Tibial nerve (tissue), 4 donors: ENCODE measurements at regions not wholly inside any gene's neighbourhood (a gene's known extent, or its start where the extent isn't known, plus 50 kb on each side); places are given as distances from the start of the nearest gene placed in this dataset.

Source experiments
- CTCF ChIP-seq, 5 experiments: fragments of 200-600 bp in 3 of 5; fragments of 450-650 bp in 2 of 5; sonication (generic) in 3 of 5; IDR thresholded peaks; one replicate each; pipeline ENCODE4 v1.5.1; 2016 to 2019; ENCODE audit warnings: antibody characterized with exemption in 5 of 5, mild to moderate bottlenecking in 3 of 5, moderate library complexity in 2 of 5
- EP300 ChIP-seq, 2 donors: sonication (generic); formaldehyde crosslinking; IDR thresholded peaks; one replicate each; pipeline ENCODE4 v1.6.1; 2017; ENCODE audit warnings: antibody characterized with exemption in 2 of 2, mild to moderate bottlenecking in 1 of 2
- POLR2A ChIP-seq, 2 donors: fragments of 450-650 bp; IDR thresholded peaks; one replicate each; pipeline ENCODE4 v1.6.1; 2017; ENCODE audit warnings: antibody characterized with exemption in 2 of 2, mild to moderate bottlenecking in 2 of 2, moderate library complexity in 2 of 2

GRCh38 chr5:167725741-167726140 lies 565.7 kb upstream of the WWC1 start:
- no peak for TF ChIP-seq CTCF (IDR thresholded peaks at IDR 0.05)
- TF ChIP-seq POLR2A (IDR thresholded peaks at IDR 0.05) = no peak
- no peak for TF ChIP-seq EP300 (IDR thresholded peaks at IDR 0.05)
